GM12892 (cell line): ENCODE measurements at regions not wholly inside any gene's neighbourhood (a gene's known extent, or its start where the extent isn't known, plus 50 kb on each side); places are given as distances from the start of the nearest gene placed in this dataset.

Experiments used
- POLR2A ChIP-seq: IDR thresholded peaks from 2 replicates; pipeline ENCODE4 v1.6.1; 2011; ENCODE audit warnings: low read depth, low read length, control low read depth
- POLR2AphosphoS5 ChIP-seq: IDR thresholded peaks from 2 replicates; pipeline ENCODE4 v1.6.1; 2011; ENCODE audit warnings: low read depth, low read length, control low read depth
- TAF1 ChIP-seq: IDR thresholded peaks from 2 replicates; pipeline ENCODE4 v1.6.1; 2011; ENCODE audit warnings: low read depth, mild to moderate bottlenecking, control low read depth, low read length, borderline replicate concordance

DNA sequence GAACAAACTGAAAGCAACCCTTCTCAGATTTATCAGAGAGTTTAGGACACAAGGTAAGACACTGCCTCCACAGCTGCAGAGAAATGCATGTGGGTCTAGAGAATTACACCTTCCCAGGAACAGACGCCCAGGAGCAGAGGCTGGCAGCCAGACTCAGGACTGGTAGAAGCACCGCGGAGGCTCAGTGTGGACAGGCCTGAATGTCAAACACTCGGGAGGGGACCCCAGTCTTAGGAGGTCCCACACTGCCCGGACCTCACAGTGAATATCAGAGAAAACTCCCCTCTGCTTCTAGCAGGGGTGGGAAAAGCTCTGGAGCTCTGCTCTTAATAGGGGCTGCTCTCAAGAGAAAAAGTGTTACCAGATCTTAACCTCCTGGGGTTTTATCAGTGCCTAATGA, 952.7 kb downstream of the BRD1 start:
- TF ChIP-seq POLR2A (no peak), POLR2AphosphoS5 (no peak), TAF1 (no peak)
